GM23338 (cell line): ENCODE measurements at regions not wholly inside any gene's neighbourhood (a gene's known extent, or its start where the extent isn't known, plus 50 kb on each side); places are given as distances from the start of the nearest gene placed in this dataset.

Source experiments
- ATAC-seq: fragments of 200-7000 bp; cut with Tn5 transposase; 3 replicates; pipeline ENCODE4 v1.9.1; 2020
- DNase-seq: peaks from one replicate; pipeline ENCODE4 v3.0.0-alpha.2; 2015; ENCODE audit warnings: low spot score
- H2AFZ ChIP-seq: fragments of 200-600 bp; sonication (generic); 2 replicates; pipeline ENCODE4 v1.8.0; 2016; ENCODE audit warnings: antibody characterized with exemption, mild to moderate bottlenecking, moderate library complexity
- H3F3A ChIP-seq: fragments of 200-600 bp; sonication (generic); replicated peaks from 2 replicates; pipeline ENCODE4 v1.8.0; 2017; ENCODE audit warnings: antibody characterized with exemption, mixed run types, low read depth
- H3K27ac ChIP-seq: fragments of 200-600 bp; sonication (generic); 2 replicates; pipeline ENCODE4 v1.6.1; 2016; ENCODE audit warnings: low read depth
- H3K27me3 ChIP-seq: fragments of 200-600 bp; sonication (generic); 2 replicates; pipeline ENCODE4 v1.8.0; 2016; ENCODE audit warnings: mild to moderate bottlenecking, mixed run types, moderate library complexity; ENCODE audit not compliant: insufficient read depth
- H3K36me3 ChIP-seq: fragments of 200-600 bp; sonication (generic); 2 replicates; pipeline ENCODE4 v1.8.0; 2016; ENCODE audit warnings: mild to moderate bottlenecking; ENCODE audit not compliant: insufficient read depth
- H3K4me1 ChIP-seq: fragments of 200-600 bp; sonication (generic); 2 replicates; pipeline ENCODE4 v1.8.0; 2016; ENCODE audit warnings: mild to moderate bottlenecking, moderate library complexity; ENCODE audit not compliant: insufficient read depth
- H3K4me2 ChIP-seq: fragments of 200-600 bp; sonication (generic); 2 replicates; pipeline ENCODE4 v1.7.1; 2017; ENCODE audit warnings: mixed run types
- H3K4me3 ChIP-seq: fragments of 200-600 bp; sonication (generic); 2 replicates; pipeline ENCODE4 v1.6.1; 2016; ENCODE audit warnings: mixed run types
- H3K79me2 ChIP-seq: fragments of 200-600 bp; sonication (generic); replicated peaks from 2 replicates; pipeline ENCODE4 v1.8.0; 2017; ENCODE audit warnings: mild to moderate bottlenecking; ENCODE audit not compliant: insufficient read depth
- H3K9me2 ChIP-seq: fragments of 200-600 bp; sonication (generic); 2 replicates; pipeline ENCODE4 v1.8.0; 2017; ENCODE audit not compliant: insufficient read depth
- H4K20me1 ChIP-seq: fragments of 200-600 bp; sonication (generic); replicated peaks from 2 replicates; pipeline ENCODE4 v1.8.0; 2017; ENCODE audit warnings: mild to moderate bottlenecking; ENCODE audit not compliant: insufficient read depth
- H3K27ac Mint-ChIP-seq: 2 replicates; pipeline ENCODE4 v1.8.0; 2020; ENCODE audit warnings: inconsistent platforms, mild to moderate bottlenecking, moderate library complexity, mixed read lengths
- H3K27me3 Mint-ChIP-seq: 3 replicates; pipeline ENCODE4 v1.8.0; 2022; ENCODE audit warnings: low read depth, mild to moderate bottlenecking, moderate library complexity, mixed read lengths, inconsistent platforms; ENCODE audit not compliant: insufficient read depth, poor library complexity
- H3K36me3 Mint-ChIP-seq: 3 replicates; pipeline ENCODE4 v1.8.0; 2021; ENCODE audit warnings: low read depth, mild to moderate bottlenecking, inconsistent platforms, moderate library complexity, mixed read lengths
- H3K4me1 Mint-ChIP-seq: 3 replicates; pipeline ENCODE4 v1.8.0; 2020; ENCODE audit warnings: mild to moderate bottlenecking, inconsistent platforms, mixed read lengths
- H3K4me3 Mint-ChIP-seq: 3 replicates; pipeline ENCODE4 v1.8.0; 2021; ENCODE audit warnings: moderate library complexity, mild to moderate bottlenecking, inconsistent platforms, mixed read lengths
- H3K9me3 Mint-ChIP-seq: 3 replicates; pipeline ENCODE4 v1.8.0; 2020; ENCODE audit warnings: moderate library complexity, mild to moderate bottlenecking, inconsistent platforms, mixed read lengths
- CREB1 ChIP-seq: fragments of 250-450 bp; sonication (Bioruptor Pico); IDR thresholded peaks from 2 replicates; pipeline ENCODE4 v1.5.0; 2020; ENCODE audit warnings: low read depth, mild to moderate bottlenecking, moderate library complexity
- CTCF ChIP-seq, 2 experiments: fragments of 200-600 bp in 1 of 2; sonication (generic) in 1 of 2; conservative IDR thresholded peaks; 2 replicates each; pipeline versions ENCODE4 v1.5.1 to v1.6.1; 2016 to 2017; ENCODE audit warnings: antibody characterized with exemption in 2 of 2, low read depth in 2 of 2, mild to moderate bottlenecking in 2 of 2, moderate library complexity in 1 of 2
- ETS1 ChIP-seq: IDR thresholded peaks from 2 replicates; pipeline ENCODE4 v1.6.1; 2016; ENCODE audit warnings: antibody characterized with exemption
- EZH2 ChIP-seq: fragments of 200-600 bp; sonication (generic); IDR thresholded peaks from one replicate; pipeline ENCODE4 v1.8.0; 2017; ENCODE audit warnings: antibody characterized with exemption, mild to moderate bottlenecking, low read depth; ENCODE audit not compliant: unreplicated experiment
- EZH2phosphoT487 ChIP-seq: fragments of 200-600 bp; sonication (generic); IDR thresholded peaks from one replicate; pipeline ENCODE4 v1.8.1; 2018; ENCODE audit warnings: antibody characterized with exemption; ENCODE audit not compliant: unreplicated experiment
- JUNB ChIP-seq: IDR thresholded peaks from one replicate; pipeline ENCODE4 v1.6.1; 2016; ENCODE audit warnings: antibody characterized with exemption; ENCODE audit not compliant: unreplicated experiment
- NANOG ChIP-seq: IDR thresholded peaks from 2 replicates; pipeline ENCODE4 v1.6.1; 2016; ENCODE audit warnings: antibody characterized with exemption, borderline replicate concordance
- POLR2AphosphoS5 ChIP-seq: IDR thresholded peaks from 2 replicates; pipeline ENCODE4 v1.6.1; 2016; ENCODE audit warnings: antibody characterized with exemption, low read depth
- REST ChIP-seq: IDR thresholded peaks from one replicate; pipeline ENCODE4 v1.6.1; 2018; ENCODE audit warnings: antibody characterized with exemption; ENCODE audit not compliant: unreplicated experiment
- STAT1 ChIP-seq: IDR thresholded peaks from one replicate; pipeline ENCODE4 v1.6.1; 2016; ENCODE audit warnings: antibody characterized with exemption; ENCODE audit not compliant: unreplicated experiment
- ZNF114 ChIP-seq: fragments of 250-450 bp; sonication (Bioruptor Pico); IDR thresholded peaks from 2 replicates; pipeline ENCODE4 v1.5.0; 2020; ENCODE audit warnings: mild to moderate bottlenecking, moderate library complexity
- ZNF331 ChIP-seq: fragments of 250-450 bp; sonication (Bioruptor Pico); IDR thresholded peaks from 2 replicates; pipeline ENCODE4 v1.5.0; 2020; ENCODE audit warnings: low read depth, mild to moderate bottlenecking, moderate library complexity
- ZNF462 ChIP-seq: fragments of 250-450 bp; sonication (Bioruptor Pico); IDR thresholded peaks from 2 replicates; pipeline ENCODE4 v1.5.0; 2020; ENCODE audit warnings: mild to moderate bottlenecking, moderate library complexity

- H3K4me2 ChIP-seq: no peak overlapping the region
- H3K79me2 ChIP-seq: peaks cover 6% of the 10 kb centered on the region; the same call in 1 of the 2 replicates
- DNase-seq: no peak
- H3K36me3 ChIP-seq: no peaks in the 10 kb centered on the region
- TF ChIP-seq ZNF462 (CRISPR knock-in tag) (no peak), ETS1 (no peak), NANOG (no peak), EZH2phosphoT487 (no peak), JUNB (no peak), CREB1 (no peak), CTCF (conservative IDR thresholded peaks at IDR 0.05; ENCODE audit: low read depth in 2 of 2) (no peak), STAT1 (no peak), ZNF114 (CRISPR knock-in tag) (no peak), EZH2 (no peak), POLR2AphosphoS5 (no peak), REST (no peak), ZNF331 (no peak)
- H2AFZ ChIP-seq: no peak overlapping the region
- H3K9me2 ChIP-seq: peaks cover 5% of the 10 kb centered on the region; the same call in 1 of the 2 replicates
- Mint-ChIP-seq H3K9me3 (peaks cover 6% of the 10 kb centered on the region), H3K27me3 (no peaks in the 10 kb centered on the region), H3K4me1 (peaks cover 29% of the 10 kb centered on the region), H3K4me3 (no peak overlapping the region), H3K36me3 (peaks cover 9% of the 10 kb centered on the region), H3K27ac (no peak overlapping the region)
- H4K20me1 ChIP-seq: no peaks in the 10 kb centered on the region
- no peaks in the 10 kb centered on the region for H3K27me3 ChIP-seq
- H3K27ac ChIP-seq: no peak overlapping the region
- H3K4me1 ChIP-seq: peaks cover 12% of the 10 kb centered on the region; the same call in 1 of the 2 replicates
- H3K4me3 ChIP-seq: no peak overlapping the region
- H3F3A ChIP-seq: no peaks in the 10 kb centered on the region
- no peak for ATAC-seq
These were observed 79.5 kb upstream of the SVIL start for GRCh38 chr10:29714096-29714874.
